ENCODE measurements at regions not wholly inside any gene's neighbourhood (a gene's known extent, or its start where the extent isn't known, plus 50 kb on each side); places are given as distances from the start of the nearest gene placed in this dataset.
"Not testable (repeated sequence)": the region's sequence is repeated elsewhere in the genome, so short reads cannot be mapped to it uniquely, and the experiment has no call there.

GRCh38 chr10:28894146-28894545 lies 216.8 kb downstream of the BAMBI start:
- Histone ChIP-seq H3K27ac (ENCODE audit: extremely low read depth, low read depth, low read length) (no peak overlapping the region), H3K4me3 (ENCODE audit: low read depth, low read length) (no peak overlapping the region), H3K4me1 (ENCODE audit: control insufficient read depth, insufficient read depth, low read length) (peaks cover 6% of the 10 kb centered on the region), H3K36me3 (ENCODE audit: control insufficient read depth in 2 of 2, insufficient read depth in 1 of 2, low read length in 2 of 2) (no peaks in the 10 kb centered on the region), H3K9me3 (ENCODE audit: control insufficient read depth, insufficient read depth, low read depth, low read length) (no peaks in the 10 kb centered on the region)
- CTCF ChIA-PET = interaction anchor here (0.7 kb wide), 1 partner anchor 45 kb away, joined by 3 read pairs; no protein-coding TSS in a partner anchor
- TF ChIP-seq ZNF221 (tag by site-specific recombination; IDR thresholded peaks at IDR 0.05; ENCODE audit: borderline replicate concordance) (no peak), PBX3 (CRISPR knock-in tag; IDR thresholded peaks at IDR 0.05) (no peak), ZNF132 (tag by site-specific recombination; IDR thresholded peaks at IDR 0.05; ENCODE audit: borderline replicate concordance) (no peak), KLF10 (tag by site-specific recombination; IDR thresholded peaks at IDR 0.05) (no peak), ZNF548 (tag by site-specific recombination; IDR thresholded peaks at IDR 0.05) (no peak), ZNF24 (tag by site-specific recombination; IDR thresholded peaks at IDR 0.05) (no peak), ZNF768 (tag by site-specific recombination; IDR thresholded peaks at IDR 0.05) (no peak), SP7 (tag by site-specific recombination; IDR thresholded peaks at IDR 0.05) (no peak), ZNF48 (tag by site-specific recombination; IDR thresholded peaks at IDR 0.05) (no peak), ZBTB6 (tag by site-specific recombination; IDR thresholded peaks at IDR 0.05) (no peak), ZNF341 (tag by site-specific recombination; IDR thresholded peaks at IDR 0.05; ENCODE audit: low read depth) (no peak), ZFP3 (tag by site-specific recombination; IDR thresholded peaks at IDR 0.05; ENCODE audit: low read depth) (no peak), ZBTB44 (tag by site-specific recombination; IDR thresholded peaks at IDR 0.05) (no peak), BCL11A (tag by site-specific recombination; IDR thresholded peaks at IDR 0.05; ENCODE audit: low read depth) (no peak), ZNF37A (tag by site-specific recombination; IDR thresholded peaks at IDR 0.05) (no peak), ZNF645 (tag by site-specific recombination; IDR thresholded peaks at IDR 0.05) (no peak), ZBTB11 (tag by site-specific recombination; conservative IDR thresholded peaks at IDR 0.05; ENCODE audit: low read depth) (no peak)
- POLR2A ChIA-PET = no interaction called here

GRCh38 chr10:28895671-28896070 lies 218.3 kb downstream of the BAMBI start:
- H3K9me3 ChIP-seq (ENCODE audit: control insufficient read depth, insufficient read depth, low read depth, low read length); H3K4me1 ChIP-seq (ENCODE audit: control insufficient read depth, insufficient read depth, low read length); POLR2A ChIA-PET; H3K4me3 ChIP-seq (ENCODE audit: low read depth, low read length); H3K27ac ChIP-seq (ENCODE audit: extremely low read depth, low read depth, low read length); H3K36me3 ChIP-seq (ENCODE audit: control insufficient read depth in 2 of 2, insufficient read depth in 1 of 2, low read length in 2 of 2); CTCF ChIA-PET: not testable (repeated sequence)

- H3K4me3 ChIP-seq (ENCODE audit: low read depth, low read length); CTCF ChIA-PET; H3K9me3 ChIP-seq (ENCODE audit: control insufficient read depth, insufficient read depth, low read depth, low read length); H3K36me3 ChIP-seq (ENCODE audit: control insufficient read depth in 2 of 2, insufficient read depth in 1 of 2, low read length in 2 of 2); H3K4me1 ChIP-seq (ENCODE audit: control insufficient read depth, insufficient read depth, low read length); H3K27ac ChIP-seq (ENCODE audit: extremely low read depth, low read depth, low read length); POLR2A ChIA-PET: not testable (repeated sequence)
Observed at GRCh38 chr10:28896791-28897409, 219.6 kb downstream of the BAMBI start.
